SH-SY5Y (cell line): ENCODE measurements at regions not wholly inside any gene's neighbourhood (a gene's known extent, or its start where the extent isn't known, plus 50 kb on each side); places are given as distances from the start of the nearest gene placed in this dataset.

Source experiments
- GATA2 ChIP-seq: IDR thresholded peaks from 2 replicates; pipeline ENCODE4 v1.6.1; 2011; ENCODE audit warnings: mild to moderate bottlenecking, low read depth, low read length
- GATA3 ChIP-seq: IDR thresholded peaks from 2 replicates; pipeline ENCODE4 v1.6.1; 2011; ENCODE audit warnings: low read depth, mild to moderate bottlenecking, low read length, moderate library complexity

DNA sequence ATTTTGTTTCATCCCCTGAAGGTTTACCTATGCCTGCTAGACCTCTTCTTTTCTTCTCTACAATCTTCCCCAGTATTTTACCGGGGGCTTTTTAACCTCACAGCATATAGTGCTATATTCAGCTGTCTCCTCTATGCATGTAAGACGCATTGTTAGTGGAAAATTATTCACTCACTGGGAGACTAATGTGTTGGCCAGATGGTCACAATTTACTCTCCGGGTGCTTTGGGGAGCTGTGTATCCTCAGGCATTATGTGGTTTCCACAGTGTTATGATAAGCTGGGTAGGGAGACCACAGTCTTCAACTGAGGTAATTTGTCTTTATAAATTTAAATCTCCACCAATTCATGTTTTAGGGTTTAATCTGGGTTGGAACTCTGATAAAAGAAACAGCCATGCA is 553.8 kb upstream of the PTCHD4 start:
- TF ChIP-seq GATA3 (peak; percentile 84), GATA2 (peak; percentile 46; the same call in 1 of the 2 replicates)
